Retina (tissue), 1 donor: ENCODE measurements at regions not wholly inside any gene's neighbourhood (a gene's known extent, or its start where the extent isn't known, plus 50 kb on each side); places are given as distances from the start of the nearest gene placed in this dataset.
A peak's percentile ranks its signal among the peaks of the same experiment; 100 is the strongest.

Experiments
- DNase-seq: peaks from one replicate; pipeline ENCODE4 v3.0.0-alpha.2; 2016

- DNase-seq: no peak
Observed at GRCh38 chr16:86042393-86042792, 143.4 kb downstream of the IRF8 start.

DNA sequence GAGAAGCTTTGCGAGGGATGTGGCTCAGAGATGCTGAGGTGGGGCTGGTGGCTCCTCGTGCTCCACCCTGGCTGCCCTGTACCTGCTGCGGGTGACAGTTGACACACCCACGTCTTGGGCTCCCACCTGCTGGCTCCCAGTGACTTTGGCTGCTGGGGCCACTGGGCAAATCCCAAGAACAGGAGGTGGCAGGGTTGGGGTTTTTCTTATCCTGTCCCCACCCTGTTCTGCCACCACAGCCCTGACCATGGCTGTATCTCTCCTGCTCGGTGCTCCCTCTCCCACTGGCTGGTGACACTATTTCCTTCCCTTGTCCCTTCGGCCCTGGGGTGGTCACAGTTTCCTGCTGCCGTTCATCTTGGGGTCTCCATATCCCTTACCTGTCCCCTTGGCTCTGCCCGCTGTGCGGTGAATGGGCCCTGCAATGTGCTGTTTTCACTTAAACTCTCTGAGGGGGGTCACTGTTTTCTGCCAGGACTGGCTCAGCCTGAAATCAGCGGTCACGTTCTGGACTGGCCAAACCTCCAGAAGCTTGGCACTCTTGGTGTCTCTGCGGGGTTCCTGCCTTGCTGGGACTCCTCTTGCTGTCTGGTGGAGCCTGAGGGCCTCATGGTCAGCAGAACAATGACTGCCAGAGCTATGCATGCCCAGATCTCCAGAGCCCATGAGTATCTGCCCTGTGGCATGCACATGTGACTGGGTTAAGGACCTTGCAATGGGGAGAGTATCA is 144.2 kb downstream of the IRF8 start:
- no peak for DNase-seq

- peak; percentile 51 for DNase-seq
Observed at GRCh38 chr16:86044241-86044671, 145.3 kb downstream of the IRF8 start.

DNA sequence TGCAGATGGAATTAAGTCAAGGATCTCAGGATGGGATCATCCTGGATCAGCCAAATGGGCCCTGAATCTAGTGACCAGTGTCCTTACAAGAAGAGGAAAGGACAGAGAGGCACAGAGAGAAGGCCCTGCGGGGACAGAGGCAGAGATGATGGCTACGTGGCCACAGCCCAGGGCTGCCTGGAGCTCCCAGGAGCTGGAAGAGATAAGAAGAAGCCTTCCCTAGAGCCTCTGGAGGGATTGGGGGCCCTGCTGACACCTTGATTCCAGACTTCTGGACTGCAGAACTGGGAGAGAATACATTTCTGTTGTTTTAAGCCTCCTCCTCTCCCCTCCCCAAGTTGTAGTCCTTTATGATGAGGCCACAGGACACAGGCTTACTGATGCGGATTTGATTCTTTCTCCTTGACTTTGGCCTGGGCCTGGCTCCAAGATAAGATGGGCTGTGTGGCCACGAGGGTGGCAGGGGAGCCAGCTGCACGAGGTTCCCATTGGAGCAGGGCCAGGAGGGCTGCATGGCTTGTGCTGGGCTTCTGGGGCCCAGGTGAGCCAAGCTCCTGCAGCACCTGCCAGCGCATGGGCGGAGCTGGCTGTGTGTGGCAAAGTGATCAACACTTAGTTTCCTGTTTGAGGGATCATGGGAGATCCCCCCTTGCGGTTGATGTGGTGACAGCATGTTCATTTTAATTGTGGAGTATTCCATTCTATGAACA is 146.1 kb downstream of the IRF8 start:
- no peak for DNase-seq

DNA sequence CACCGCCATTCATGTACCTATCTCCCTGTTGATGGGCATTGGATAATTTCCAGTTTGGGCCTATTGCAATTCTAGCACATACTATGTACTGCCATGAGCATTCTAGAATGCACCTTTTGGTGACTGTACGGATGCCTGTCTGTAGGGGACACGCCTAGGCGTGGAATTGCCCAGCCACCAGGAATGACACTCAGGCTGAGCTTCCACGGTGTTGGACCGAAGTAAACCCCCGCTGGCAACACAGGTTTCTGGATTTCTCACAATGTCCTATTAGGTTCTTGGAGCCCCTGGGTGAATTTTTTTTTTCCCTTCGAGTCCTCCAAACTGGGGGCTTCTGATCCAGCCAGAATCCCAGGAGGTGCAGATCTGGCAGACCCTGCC is 146.6 kb downstream of the IRF8 start:
- DNase-seq: no peak

- DNase-seq: no peak
Observed at GRCh38 chr16:86046026-86046425, 147.1 kb downstream of the IRF8 start.

DNA sequence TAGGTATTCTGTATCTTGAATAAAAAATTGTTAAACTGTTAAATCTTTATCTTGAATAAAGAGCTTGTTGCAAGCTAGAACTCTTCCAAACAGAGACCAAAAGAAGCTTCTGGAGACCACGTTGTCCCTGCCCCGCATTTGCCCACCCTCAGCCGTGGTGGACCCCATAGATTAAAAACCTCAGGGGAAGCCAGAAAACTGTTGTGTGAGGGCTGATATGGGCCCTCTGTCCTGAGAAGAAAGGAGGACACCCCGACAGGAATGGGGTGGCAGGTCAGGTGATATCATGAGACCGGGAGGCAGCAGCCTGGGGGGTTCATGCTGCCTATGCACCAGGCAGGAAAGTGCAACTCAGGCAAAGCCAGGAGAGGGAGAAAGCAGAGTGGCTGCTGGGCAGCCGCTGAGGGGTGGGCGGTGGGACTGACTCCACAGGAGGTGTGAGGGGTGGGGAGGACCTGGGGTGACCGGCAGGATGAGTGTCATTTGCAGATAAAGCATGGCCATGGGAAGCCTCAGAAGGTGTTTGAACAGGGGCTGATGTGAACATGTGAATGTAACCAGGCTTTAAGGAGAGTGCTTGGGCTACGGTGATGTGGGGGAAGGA is 147.8 kb downstream of the IRF8 start:
- no peak for DNase-seq

GRCh38 chr16:86048221-86048620 is 149.3 kb downstream of the IRF8 start:
- DNase-seq: no peak

DNA sequence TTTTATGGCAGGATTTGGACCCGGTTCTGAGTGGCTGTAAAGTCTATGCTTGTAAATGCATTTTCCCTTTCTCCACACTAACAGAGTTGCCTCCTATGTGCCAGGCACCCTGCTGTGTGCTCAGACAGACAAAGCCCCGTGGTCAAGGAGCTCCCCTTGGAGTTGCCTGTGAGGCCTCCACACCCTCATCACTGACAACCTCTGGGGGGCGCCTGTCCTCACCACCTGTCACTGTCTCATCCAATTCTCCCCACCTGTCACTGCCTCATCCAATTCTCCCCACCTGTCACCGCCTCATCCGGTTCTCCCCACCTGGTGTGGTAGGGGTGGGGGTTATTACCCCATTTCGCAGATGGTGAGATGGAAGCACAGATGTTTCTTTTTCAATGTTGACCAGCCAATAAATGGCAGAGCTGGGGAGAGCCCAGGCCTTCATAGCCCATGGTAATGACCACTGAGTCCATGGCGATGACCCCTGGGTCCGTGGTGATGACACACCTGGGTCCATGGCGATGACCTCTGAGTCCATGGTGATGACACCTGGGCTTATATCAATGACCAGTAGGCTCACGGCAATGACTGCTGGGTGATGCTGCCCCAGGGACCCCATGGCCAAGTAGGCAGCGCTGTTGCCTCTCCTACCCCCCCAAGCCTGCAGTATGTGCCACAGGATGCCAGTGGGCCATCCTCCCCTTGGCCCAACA is 150.1 kb downstream of the IRF8 start:
- DNase-seq: peak; percentile 3

DNA sequence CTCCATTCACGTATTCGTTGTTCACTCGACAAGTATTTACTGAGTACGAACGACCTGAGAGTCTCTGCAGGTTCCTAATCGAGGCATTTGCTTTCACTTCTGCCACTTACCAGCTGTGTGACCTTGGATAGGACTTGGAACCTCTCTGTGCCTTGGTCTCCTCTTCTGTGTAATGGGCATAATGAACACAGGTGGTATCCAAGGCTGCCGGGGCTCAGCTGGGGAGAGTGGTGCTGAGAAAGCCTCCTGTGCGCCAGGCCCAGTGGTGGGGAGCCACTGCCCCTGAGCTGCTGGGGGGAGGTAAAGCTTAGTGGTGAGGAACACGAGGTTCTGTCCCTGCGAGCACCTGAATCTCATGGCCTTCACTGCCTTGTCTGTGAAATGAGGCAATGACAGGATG is 150.7 kb downstream of the IRF8 start:
- no peak for DNase-seq

GRCh38 chr16:86050111-86050510 is 151.1 kb downstream of the IRF8 start:
- DNase-seq: no peak

GRCh38 chr16:86050591-86051367 is 151.8 kb downstream of the IRF8 start:
- peak; percentile 14 for DNase-seq

DNA sequence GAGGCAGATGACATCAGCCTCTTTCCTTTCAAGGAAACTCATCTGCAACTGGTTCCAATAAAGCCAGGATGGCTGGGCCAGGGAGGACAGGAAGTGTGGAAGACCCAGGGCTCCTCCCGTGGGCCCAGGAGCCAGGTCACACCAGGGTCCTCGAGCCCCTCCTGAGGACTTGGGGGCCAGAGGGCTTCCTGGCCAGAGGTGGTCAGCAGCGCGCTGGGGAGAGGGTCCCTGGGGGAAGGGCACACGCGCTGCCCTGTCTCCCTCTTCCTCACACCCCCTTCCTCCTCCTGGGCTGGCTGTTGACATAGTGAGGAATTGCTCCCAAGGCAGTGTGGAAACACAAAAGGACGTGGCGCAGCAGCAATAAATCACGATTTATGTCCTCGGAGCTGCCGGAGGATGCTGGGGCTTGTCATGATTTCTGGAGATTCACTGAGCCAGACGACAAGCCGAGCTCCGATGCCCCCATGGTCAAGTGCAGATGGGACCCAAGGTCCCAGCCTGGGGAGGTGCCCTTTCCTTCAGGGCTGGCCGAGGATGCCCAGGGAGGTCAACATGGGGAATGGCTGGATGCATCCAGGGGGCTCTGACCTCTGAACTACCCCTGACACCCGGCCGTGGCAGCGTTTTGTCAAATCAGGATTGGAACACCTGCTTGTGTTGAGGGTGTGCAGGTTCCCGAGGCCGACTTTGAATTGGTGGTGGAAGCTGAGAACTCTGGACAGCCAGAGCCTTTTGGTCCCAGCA is 152.6 kb downstream of the IRF8 start:
- peak; percentile 9 for DNase-seq

- peak; percentile 4 for DNase-seq
Observed at GRCh38 chr16:86052115-86052670, 153.2 kb downstream of the IRF8 start.

DNA sequence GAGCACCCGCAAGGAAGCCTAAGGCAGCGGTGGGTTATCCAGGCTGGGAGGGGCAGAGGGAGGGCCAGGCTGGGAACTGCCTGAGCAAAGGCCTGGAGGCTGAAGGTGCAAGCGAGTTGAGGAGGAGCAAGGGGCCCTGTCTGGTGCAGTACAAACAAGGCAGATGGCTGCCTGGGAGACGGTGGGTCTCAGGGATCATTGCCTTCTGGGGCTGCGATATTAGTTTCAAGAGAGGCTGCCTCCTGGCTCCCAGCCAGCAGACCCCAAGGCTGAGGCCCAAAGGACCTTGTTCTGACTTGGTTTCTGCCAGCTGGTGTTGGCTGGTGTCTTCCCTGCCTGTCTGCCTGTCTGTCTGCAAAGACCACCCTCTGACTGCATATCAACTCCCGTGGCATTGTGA is 154.0 kb downstream of the IRF8 start:
- no peak for DNase-seq

DNA sequence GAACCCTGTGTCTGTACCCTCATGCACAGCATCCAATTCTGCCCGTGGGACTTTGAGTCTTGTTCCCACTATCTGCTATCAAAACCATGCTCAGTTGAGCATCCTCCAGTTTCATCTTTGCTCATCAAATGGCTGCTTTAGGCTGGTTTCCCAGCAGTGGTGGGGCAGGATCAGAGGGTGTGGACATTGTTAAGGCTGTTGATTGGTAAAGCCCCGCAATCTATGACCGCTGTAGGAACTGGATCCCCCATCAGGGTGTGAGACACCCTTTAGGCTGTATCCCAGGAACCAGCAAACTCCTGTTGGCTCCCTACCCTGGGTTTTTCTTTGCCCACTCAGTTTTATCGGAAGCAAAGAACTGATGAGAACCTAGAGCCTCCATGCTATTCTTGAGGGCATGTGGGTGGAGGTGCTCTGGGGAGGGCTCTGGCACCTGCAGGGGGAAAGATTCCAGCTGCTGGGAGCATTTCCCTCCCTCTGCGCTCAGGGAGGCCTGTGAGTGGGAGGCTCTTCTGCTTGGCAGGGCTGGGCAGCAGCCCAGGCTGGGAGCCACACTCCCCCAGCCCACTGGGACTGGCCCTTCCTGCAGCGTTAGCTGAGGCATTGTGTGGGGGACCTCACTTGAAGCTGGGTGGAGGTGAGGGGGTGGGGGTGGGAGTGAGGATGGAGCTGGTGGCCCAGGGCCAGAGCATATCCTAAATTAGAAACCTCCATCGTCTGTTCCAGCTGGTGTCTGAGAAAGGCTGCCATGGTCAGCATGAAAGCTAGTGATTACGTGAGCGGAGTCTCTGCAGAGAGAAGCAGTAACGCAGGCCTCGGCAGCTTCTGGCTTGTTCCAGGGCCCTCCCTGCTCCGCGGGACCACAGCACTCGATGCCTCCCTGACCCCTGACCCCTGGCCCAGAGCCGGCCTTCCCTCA is 160.6 kb downstream of the IRF8 start:
- no peak for DNase-seq

- DNase-seq: no peak
Observed at GRCh38 chr16:86060381-86061317, 161.7 kb downstream of the IRF8 start.

- no peak for DNase-seq
Observed at GRCh38 chr16:86061318-86061695, 162.3 kb downstream of the IRF8 start.

DNA sequence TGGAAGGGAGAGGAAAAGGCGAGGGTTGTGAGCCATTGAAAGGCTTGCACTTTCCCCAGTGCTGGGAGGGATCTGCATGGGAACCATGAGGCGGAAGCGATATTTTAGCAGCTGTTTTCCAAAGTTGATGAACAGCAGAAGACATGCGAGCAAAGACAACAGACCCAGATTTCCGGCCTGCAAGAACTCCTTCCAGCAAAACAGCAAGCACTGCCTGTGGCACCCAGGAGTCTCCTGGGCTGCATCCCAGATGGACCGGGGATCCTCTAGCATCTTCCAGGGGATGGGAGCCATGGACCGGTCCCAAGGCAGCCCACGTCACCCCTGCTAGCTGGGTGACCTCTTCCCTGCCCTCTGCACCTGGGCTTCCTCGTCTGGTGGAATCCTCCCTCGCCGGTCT is 162.8 kb downstream of the IRF8 start:
- DNase-seq: no peak
